Peyer's patch (tissue), 4 donors: ENCODE measurements at regions not wholly inside any gene's neighbourhood (a gene's known extent, or its start where the extent isn't known, plus 50 kb on each side); places are given as distances from the start of the nearest gene placed in this dataset.

Source experiments
- DNase-seq, 3 donors: peaks; one replicate each; pipeline ENCODE4 v3.0.0-alpha.2; 2017 to 2019
- H3K27ac ChIP-seq, 4 donors: fragments of 200-600 bp; sonication (generic); one replicate each; pipeline ENCODE4 v1.5.1; 2016 to 2019
- H3K27me3 ChIP-seq, 2 donors: fragments of 200-600 bp; sonication (generic); one replicate each; pipeline ENCODE4 v1.5.1; 2019
- H3K36me3 ChIP-seq, 3 donors: fragments of 200-600 bp; sonication (generic); one replicate each; pipeline ENCODE4 v1.5.1; 2016 to 2019
- H3K4me1 ChIP-seq, 4 donors: fragments of 200-600 bp; sonication (generic); one replicate each; pipeline ENCODE4 v1.5.1; 2016 to 2019
- H3K4me3 ChIP-seq, 4 donors: fragments of 200-600 bp; sonication (generic); 1 replicate in 3 of 4; 2 replicates in 1 of 4; pipeline ENCODE4 v1.5.1; 2016 to 2019; ENCODE audit warnings: mild to moderate bottlenecking in 1 of 4
- H3K9me3 ChIP-seq, 4 donors: fragments of 200-600 bp; sonication (generic); one replicate each; pipeline ENCODE4 v1.5.1; 2016 to 2019; ENCODE audit warnings: mild to moderate bottlenecking in 1 of 4
- POLR2A ChIP-seq, 2 donors: fragments of 450-650 bp; IDR thresholded peaks; one replicate each; pipeline ENCODE4 v1.5.1; 2017; ENCODE audit warnings: antibody characterized with exemption in 2 of 2, mild to moderate bottlenecking in 2 of 2, moderate library complexity in 2 of 2
- TF ChIP-seq, protein P1 (sequence below), 6 experiments: fragments of 450-650 bp in 4 of 6; fragments of 200-600 bp in 2 of 6; sonication (generic) in 1 of 6; IDR thresholded peaks; one replicate each; pipeline ENCODE4 v1.5.1; 2017 to 2019; ENCODE audit warnings: antibody characterized with exemption in 6 of 6, mild to moderate bottlenecking in 3 of 6, moderate library complexity in 1 of 6

DNA sequence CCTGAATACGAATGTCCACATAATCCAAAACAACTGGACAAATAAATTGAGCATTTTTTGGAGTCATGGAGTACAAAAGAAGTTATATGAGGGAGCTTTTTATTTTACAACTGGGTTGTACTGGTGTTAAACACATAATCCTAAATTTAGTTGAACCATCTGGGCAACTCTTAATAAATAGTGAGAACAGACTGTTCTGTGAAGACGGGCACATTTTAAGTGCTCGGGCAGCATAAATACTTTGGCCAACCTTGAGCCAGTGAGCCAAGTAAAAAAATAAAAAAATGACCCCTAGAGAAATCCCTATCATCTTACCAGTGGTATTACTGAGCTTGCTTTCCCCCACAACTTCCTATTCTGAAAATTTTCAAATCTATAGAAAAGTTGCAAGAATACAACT is 50.9 kb upstream of the PSME4 start:
- no peak for DNase-seq
- TF ChIP-seq POLR2A (IDR thresholded peaks at IDR 0.05): no peak
- TF ChIP-seq, protein P1, sequence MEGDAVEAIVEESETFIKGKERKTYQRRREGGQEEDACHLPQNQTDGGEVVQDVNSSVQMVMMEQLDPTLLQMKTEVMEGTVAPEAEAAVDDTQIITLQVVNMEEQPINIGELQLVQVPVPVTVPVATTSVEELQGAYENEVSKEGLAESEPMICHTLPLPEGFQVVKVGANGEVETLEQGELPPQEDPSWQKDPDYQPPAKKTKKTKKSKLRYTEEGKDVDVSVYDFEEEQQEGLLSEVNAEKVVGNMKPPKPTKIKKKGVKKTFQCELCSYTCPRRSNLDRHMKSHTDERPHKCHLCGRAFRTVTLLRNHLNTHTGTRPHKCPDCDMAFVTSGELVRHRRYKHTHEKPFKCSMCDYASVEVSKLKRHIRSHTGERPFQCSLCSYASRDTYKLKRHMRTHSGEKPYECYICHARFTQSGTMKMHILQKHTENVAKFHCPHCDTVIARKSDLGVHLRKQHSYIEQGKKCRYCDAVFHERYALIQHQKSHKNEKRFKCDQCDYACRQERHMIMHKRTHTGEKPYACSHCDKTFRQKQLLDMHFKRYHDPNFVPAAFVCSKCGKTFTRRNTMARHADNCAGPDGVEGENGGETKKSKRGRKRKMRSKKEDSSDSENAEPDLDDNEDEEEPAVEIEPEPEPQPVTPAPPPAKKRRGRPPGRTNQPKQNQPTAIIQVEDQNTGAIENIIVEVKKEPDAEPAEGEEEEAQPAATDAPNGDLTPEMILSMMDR (IDR thresholded peaks at IDR 0.05): no peak
- Histone ChIP-seq H3K27me3 (no peaks in the 10 kb centered on the region), H3K36me3 (no peaks in the 10 kb centered on the region), H3K27ac (no peak overlapping the region), H3K4me3 (no peak overlapping the region), H3K9me3 (peaks cover 0 to 5% (median 2%) of the 10 kb centered on the region in 4 donors), H3K4me1 (no peaks in the 10 kb centered on the region)

DNA sequence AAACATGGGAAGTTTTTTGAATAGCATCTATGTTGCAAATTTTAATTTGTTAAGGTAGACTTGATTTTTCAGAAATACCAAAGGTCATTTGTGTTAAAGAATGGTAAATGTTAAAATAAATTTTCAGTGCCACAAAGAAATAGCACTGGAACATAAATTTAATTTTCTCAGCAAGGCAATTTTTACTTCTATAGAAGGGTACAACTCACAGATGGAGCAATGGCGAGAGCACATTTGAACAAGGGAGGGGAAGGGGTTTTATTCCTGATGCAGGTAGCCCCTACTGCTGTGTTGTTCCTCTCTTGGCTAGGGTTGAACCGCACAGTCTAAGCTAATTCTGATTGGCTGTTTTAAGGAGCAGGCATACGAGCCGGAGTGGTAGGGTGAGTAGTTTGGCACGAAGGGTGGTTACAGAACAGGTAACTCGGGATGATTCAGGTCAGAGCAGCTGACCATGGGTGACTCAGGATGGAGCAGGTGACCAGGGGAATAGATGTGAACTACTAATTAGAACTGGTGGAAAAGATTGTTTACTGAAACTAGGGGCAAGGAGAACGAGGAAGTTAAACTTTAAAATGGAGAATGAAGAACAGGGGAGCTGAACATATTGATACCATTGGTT is 50.1 kb upstream of the PSME4 start:
- no peaks in the 10 kb centered on the region for H3K4me1 ChIP-seq
- H3K4me3 ChIP-seq: no peak overlapping the region
- no peak overlapping the region for H3K27ac ChIP-seq
- H3K9me3 ChIP-seq: peaks cover 0 to 5% (median 2%) of the 10 kb centered on the region in 4 donors
- TF ChIP-seq, protein P1 (IDR thresholded peaks at IDR 0.05): no peak
- no peak for TF ChIP-seq POLR2A (IDR thresholded peaks at IDR 0.05)
- H3K27me3 ChIP-seq: no peaks in the 10 kb centered on the region
- DNase-seq: no peak
- no peaks in the 10 kb centered on the region for H3K36me3 ChIP-seq
